T-helper 1 cell treated with Interleukin-12 subunit alpha and Interleukin-12 subunit beta and Interleukin-4 antibody, amounts not matched to agents 30 μg/mL and 1 μg/mL, for 36 hours (primary cell): ENCODE measurements at regions not wholly inside any gene's neighbourhood (a gene's known extent, or its start where the extent isn't known, plus 50 kb on each side); places are given as distances from the start of the nearest gene placed in this dataset.

Experiments used
- H3K27ac Mint-ChIP-seq: one replicate; pipeline ENCODE4 v1.8.0; 2021; ENCODE audit warnings: mild to moderate bottlenecking, mixed read lengths
- H3K27me3 Mint-ChIP-seq: one replicate; pipeline ENCODE4 v1.8.0; 2021; ENCODE audit warnings: low read depth, mixed read lengths
- H3K36me3 Mint-ChIP-seq: one replicate; pipeline ENCODE4 v1.8.0; 2021; ENCODE audit warnings: low read depth, mixed read lengths
- H3K4me1 Mint-ChIP-seq: one replicate; pipeline ENCODE4 v1.8.0; 2021; ENCODE audit warnings: low read depth, mixed read lengths
- H3K4me3 Mint-ChIP-seq: one replicate; pipeline ENCODE4 v1.8.0; 2021; ENCODE audit warnings: mild to moderate bottlenecking, moderate library complexity, mixed read lengths
- H3K9me3 Mint-ChIP-seq: one replicate; pipeline ENCODE4 v1.8.0; 2021; ENCODE audit warnings: mixed read lengths

DNA sequence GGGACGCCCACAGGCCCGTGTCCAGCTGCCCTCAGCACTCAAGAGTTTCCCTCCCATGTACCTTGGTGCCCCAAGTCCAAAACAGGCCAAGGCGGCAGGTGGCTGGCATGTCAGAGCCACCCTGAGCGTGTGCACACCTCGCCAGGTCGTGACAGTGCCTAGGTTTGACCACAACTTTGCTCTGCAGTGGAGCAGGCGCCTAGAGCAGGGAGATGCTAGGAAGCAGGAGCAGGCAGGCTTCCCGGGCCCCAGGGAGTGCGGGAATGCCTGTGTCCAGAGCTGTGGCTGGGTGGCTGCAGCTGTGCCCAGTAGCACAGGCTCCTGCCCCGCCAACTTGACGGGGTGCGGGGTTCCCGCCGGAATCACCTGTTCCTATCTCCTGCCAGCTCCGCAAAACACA lies 380.8 kb upstream of the IMPG1 start:
- Mint-ChIP-seq H3K36me3 (no peaks in the 10 kb centered on the region), H3K4me3 (no peak overlapping the region), H3K27ac (no peak overlapping the region), H3K27me3 (no peaks in the 10 kb centered on the region), H3K9me3 (peaks cover 9% of the 10 kb centered on the region), H3K4me1 (no peaks in the 10 kb centered on the region)

DNA sequence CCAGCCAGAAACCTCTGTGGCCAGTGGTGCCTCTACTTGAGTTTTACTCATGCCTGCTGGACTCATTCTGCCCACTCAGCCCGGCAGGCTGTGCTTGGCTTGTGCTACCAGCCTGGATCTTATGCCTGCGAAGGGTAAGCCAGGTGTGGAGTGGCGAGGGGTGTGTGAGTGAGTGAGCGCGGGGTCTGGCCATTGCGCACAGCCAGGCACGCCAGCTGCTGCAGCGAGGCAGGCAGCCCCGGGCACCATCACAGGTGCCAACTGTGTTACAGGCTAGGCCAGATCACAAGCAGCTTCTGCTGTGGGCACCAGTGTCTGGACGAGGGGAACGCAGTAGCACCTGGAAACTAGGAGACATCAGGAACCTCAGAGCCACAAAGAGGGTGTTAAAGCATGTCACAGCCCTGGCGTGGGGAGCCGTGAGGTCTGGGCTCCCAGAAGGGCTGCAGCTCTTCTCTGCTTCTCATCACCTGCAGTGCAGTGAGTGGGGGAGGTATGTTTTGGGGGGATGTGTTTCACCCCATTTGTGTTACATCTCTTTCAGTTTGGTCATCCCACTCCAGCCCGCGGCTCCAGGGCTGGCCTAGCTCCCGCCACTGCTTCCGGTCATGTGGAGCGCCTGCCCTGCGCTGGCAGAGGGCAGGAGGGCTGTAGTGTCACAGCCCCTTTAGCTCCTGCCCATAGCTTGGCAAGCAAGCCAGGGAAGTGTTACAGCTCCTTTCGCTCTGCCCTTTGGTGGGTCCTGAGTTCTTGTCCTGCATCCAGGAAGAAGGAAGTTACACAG lies 379.7 kb upstream of the IMPG1 start:
- H3K27me3 Mint-ChIP-seq, result no peaks in the 10 kb centered on the region
- H3K9me3 Mint-ChIP-seq, result peaks cover 9% of the 10 kb centered on the region
- H3K4me3 Mint-ChIP-seq, result no peak overlapping the region
- H3K4me1 Mint-ChIP-seq, result no peaks in the 10 kb centered on the region
- H3K27ac Mint-ChIP-seq, result no peak overlapping the region
- H3K36me3 Mint-ChIP-seq, result no peaks in the 10 kb centered on the region

DNA sequence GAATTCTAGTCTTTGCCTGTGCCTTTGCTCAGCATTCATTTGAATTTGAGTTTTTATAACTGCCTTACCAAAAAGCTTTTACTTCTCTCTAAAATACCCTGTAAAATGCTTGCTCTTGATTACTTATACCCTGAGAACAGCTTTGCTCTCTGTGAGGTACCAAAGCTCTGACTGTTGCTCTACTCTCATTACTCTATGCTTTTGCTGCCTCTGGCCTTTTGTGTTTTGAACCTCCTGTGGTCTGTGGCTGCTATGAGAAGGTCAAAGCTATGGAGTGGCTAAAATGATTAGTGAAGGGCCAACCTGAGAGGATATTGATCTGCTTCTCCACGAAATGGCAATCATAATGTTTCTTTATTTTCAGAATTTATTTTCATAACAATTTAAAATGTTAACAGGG lies 375.6 kb upstream of the IMPG1 start:
- peaks cover 4% of the 10 kb centered on the region for H3K9me3 Mint-ChIP-seq
- no peaks in the 10 kb centered on the region for H3K4me1 Mint-ChIP-seq
- H3K27me3 Mint-ChIP-seq, result no peaks in the 10 kb centered on the region
- H3K36me3 Mint-ChIP-seq, result no peaks in the 10 kb centered on the region
- H3K4me3 Mint-ChIP-seq, result no peak overlapping the region
- no peak overlapping the region for H3K27ac Mint-ChIP-seq

DNA sequence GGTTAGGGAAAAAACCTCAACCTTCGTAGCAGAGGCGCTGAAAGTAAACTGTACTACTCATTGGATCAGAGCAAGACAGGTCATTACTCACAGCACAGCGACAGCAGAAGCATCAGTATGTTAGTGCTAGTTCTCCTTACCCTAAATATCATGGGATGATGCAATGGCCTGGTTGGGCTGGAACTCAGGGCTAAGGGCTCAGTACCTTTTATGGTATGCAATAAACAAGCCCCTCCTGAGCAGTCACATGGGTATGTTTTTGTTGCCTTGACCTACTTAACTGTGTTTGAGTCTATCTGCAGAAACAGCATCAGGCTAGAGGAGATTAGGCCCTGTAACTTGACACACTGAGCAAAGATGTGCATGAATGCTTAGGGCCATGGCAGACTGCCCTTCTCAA lies 369.4 kb upstream of the IMPG1 start:
- H3K27ac Mint-ChIP-seq, result no peak overlapping the region
- no peaks in the 10 kb centered on the region for H3K27me3 Mint-ChIP-seq
- H3K4me1 Mint-ChIP-seq, result no peaks in the 10 kb centered on the region
- H3K9me3 Mint-ChIP-seq, result peaks cover 5% of the 10 kb centered on the region
- no peaks in the 10 kb centered on the region for H3K36me3 Mint-ChIP-seq
- no peak overlapping the region for H3K4me3 Mint-ChIP-seq

DNA sequence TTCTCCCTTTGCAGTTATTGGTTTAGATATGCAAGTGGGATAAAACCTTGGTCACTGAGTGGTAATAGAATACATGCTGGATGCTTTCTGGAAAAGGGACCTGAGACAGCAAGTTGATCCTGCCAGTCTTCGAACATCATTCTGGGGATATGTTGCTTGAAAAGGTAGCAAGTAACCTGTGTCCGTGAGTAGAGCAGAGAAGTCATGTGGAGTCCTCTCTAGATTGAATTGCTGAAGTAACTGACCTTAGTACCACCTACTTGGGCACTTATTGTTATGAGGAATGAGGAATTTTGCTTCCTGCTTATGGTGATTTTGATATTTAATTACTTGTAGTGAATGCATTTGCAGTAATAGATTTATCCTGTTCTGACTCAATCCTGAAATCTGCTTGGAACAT lies 367.3 kb upstream of the IMPG1 start:
- H3K4me1 Mint-ChIP-seq, result no peaks in the 10 kb centered on the region
- H3K4me3 Mint-ChIP-seq, result no peak overlapping the region
- peaks cover 8% of the 10 kb centered on the region for H3K9me3 Mint-ChIP-seq
- no peaks in the 10 kb centered on the region for H3K36me3 Mint-ChIP-seq
- H3K27ac Mint-ChIP-seq, result no peak overlapping the region
- no peaks in the 10 kb centered on the region for H3K27me3 Mint-ChIP-seq

DNA sequence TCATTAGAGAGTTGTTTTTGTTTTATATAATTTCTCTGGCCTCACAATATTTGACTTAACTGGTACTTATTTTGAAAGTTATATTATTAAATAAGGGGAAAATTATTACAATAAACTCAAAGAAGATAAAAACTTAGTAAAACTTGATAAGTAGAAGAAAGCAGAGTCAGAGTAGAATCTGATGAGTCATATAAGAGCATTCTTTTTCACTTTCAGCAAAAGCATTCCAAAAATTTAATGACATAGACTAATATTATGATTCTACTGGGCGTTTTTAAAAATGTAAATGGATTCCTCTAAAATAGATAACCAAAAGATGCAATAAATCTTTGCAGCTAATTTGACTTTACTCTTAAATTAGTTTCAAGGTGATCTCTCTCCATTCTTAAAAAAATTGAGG lies 366.3 kb upstream of the IMPG1 start:
- H3K9me3 Mint-ChIP-seq, result peaks cover 17% of the 10 kb centered on the region
- no peak overlapping the region for H3K4me3 Mint-ChIP-seq
- H3K27ac Mint-ChIP-seq, result no peak overlapping the region

DNA sequence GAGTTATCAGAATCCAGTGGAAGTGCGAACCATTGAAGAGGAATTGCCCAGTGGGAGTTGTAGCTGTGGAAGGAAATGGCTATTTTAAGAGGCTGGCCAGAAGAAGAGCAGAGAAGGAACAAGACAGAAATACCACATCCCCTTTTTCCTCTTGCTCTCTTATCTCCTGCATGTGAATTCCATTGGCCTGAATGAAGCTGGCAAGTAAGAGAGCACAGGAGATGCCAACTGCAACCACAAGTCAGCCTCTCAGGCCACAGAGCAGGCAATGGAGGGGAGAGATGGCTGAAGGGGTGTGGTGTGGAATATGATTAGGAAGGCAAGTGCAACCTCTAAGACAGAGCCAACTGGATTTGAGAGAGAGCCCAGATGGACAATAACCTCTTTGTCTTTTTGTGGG lies 362.7 kb upstream of the IMPG1 start:
- Mint-ChIP-seq H3K27me3 (no peaks in the 10 kb centered on the region), H3K27ac (no peak overlapping the region), H3K9me3 (peaks cover 20% of the 10 kb centered on the region), H3K36me3 (no peaks in the 10 kb centered on the region), H3K4me3 (no peak overlapping the region), H3K4me1 (no peaks in the 10 kb centered on the region)

More for the DNA sequence above, 366.3 kb upstream of the IMPG1 start:
- H3K27me3 Mint-ChIP-seq, result no peaks in the 10 kb centered on the region
- H3K4me1 Mint-ChIP-seq, result no peaks in the 10 kb centered on the region
- no peaks in the 10 kb centered on the region for H3K36me3 Mint-ChIP-seq

DNA sequence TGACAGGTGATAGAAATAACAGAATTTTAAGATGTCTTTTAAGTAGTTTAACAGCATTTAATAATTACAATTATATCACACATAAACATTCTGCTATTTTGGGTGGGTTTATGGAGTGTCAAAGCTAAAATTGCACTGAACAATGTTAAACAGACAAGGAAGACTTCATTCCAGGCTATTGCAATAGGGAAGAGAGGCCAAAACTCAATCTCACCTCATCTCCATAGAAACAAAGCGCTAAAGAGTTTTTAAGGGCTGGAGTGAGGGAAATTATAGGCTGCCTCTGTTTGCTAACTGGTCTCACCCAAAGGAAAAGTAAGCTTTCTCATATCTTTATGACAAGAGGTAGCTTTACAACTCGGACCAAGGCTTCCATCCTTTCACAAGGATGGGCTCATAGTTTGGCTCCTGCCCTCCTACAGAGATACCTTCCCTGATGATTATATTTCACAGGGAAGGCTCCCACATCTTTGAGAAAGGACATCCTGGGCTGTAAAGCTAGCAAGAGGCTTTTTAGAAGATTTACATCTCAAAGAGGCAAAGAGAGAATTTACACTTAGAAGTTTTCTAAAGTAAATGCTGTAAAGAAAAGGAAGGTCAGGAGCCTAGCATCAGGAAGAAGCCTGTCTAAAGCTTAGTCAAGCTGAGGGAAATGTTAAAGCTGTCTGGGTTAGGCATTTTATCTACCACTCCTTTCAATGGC lies 350.2 kb upstream of the IMPG1 start:
- Mint-ChIP-seq H3K27me3 (no peaks in the 10 kb centered on the region), H3K9me3 (no peaks in the 10 kb centered on the region), H3K4me3 (no peak overlapping the region), H3K27ac (no peak overlapping the region), H3K36me3 (no peaks in the 10 kb centered on the region), H3K4me1 (no peaks in the 10 kb centered on the region)

DNA sequence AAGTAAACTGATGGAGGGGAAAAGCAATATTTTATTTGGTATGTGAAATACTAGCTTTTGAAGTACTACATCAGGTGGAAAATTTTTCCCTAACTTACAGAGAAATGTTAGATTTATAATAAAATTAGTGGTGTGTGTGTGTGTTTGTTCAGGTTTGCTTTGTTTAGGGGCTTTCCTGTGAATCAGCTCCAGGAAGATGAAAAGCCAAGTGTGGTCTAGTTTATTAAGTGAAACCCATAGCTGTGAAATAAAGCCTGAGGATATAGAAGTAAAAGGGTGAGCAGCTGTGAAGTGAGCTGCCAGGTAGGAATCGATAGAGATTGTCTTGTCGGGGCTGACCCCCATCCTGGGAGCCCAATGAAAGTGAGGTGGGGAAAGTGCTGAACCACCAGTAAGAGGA lies 347.6 kb upstream of the IMPG1 start:
- Mint-ChIP-seq H3K27me3 (no peaks in the 10 kb centered on the region), H3K9me3 (no peaks in the 10 kb centered on the region), H3K27ac (no peak overlapping the region), H3K36me3 (no peaks in the 10 kb centered on the region), H3K4me1 (no peaks in the 10 kb centered on the region), H3K4me3 (no peak overlapping the region)

DNA sequence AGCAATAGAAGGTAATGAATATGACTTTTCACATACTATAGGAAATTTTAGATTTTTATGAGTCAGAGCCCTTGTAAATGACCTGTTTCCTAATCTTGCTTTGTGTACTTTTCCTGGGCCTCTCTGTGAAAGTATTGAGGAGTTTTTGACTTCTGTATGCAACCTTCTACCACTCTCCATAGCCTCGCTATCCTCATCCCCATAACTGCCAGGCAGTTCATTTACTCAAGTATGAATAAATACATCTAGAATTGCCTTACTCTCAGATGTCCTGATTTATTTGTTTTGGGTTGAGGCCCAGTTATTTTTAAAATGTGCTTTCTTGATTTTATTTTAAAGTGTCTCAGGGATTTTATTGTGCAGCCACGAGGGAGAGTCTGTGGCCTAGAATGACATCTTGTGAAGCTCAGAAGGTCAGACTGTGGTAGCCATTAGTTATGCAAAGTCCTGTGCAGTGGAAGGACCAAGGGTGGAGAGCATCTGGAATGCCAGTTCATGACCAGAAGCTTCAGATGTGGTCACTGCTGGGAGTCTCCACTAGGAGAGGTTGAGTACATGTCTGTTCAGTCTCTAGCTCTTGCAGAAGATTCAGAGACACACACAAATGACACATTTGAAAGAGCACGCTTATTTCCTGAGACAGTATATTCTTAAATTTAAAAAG lies 346.2 kb upstream of the IMPG1 start:
- Mint-ChIP-seq H3K4me3 (no peak overlapping the region), H3K9me3 (no peaks in the 10 kb centered on the region), H3K27me3 (no peaks in the 10 kb centered on the region)

DNA sequence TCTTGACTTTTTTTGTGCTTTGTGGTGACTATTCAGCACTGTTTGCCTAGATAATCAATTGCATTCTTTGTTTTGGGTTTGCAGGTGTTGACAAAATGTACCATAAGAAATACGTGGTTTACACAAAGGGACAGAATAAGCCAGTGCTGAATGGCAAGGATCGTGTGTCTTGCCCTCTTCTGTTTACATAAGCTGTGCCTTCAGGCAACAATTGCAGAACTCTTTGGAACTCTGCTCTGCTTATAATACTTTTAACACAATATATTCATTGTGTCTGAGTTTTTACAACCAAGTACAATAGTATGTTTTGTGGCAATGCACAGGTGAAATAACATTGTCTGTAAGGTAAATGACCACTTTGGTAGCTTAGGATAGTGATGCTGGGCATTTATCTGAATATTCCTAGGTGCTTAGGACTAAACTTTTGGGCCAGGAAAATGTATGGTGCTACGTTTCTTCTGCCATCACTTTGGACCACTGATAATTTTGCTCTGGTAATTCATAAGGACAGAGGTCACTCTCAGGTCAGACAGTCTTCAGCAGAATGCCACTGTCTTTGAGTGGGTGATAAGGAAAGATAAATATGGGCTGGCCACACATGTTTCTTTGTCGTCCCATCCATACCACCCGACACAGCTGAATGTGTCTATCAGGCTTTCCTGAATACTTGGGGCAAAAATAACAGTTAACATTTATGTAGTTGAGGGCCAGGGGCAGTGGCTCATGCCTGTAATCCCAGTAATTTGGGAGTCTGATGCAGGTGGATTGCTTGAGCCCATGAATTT lies 344.6 kb upstream of the IMPG1 start:
- H3K36me3 Mint-ChIP-seq, result no peaks in the 10 kb centered on the region
- H3K9me3 Mint-ChIP-seq, result no peaks in the 10 kb centered on the region
- H3K4me1 Mint-ChIP-seq, result no peaks in the 10 kb centered on the region
- H3K4me3 Mint-ChIP-seq, result no peak overlapping the region
- H3K27me3 Mint-ChIP-seq, result no peaks in the 10 kb centered on the region
- H3K27ac Mint-ChIP-seq, result no peak overlapping the region

More for the DNA sequence above, 346.2 kb upstream of the IMPG1 start:
- Mint-ChIP-seq H3K4me1 (no peaks in the 10 kb centered on the region), H3K36me3 (no peaks in the 10 kb centered on the region), H3K27ac (no peak overlapping the region)

DNA sequence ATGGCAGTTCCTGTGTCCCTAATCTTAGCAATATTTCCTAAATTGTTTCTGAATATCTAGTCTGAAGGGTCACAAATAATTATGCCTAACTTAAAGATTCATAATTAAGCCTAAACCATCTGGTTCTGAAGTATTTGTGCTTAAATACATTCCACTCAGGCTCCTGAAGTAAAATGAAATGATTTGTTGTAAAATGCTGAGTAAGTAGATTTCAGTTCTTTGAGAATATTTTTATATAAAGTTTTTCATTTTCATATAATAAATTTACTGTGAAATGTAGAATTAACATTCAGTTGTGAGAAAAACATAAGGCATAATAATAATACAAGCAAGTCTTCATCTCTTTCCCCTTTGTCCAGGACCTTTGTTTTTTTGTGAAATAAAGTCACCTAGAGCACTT lies 330.6 kb upstream of the IMPG1 start:
- Mint-ChIP-seq H3K4me1 (no peaks in the 10 kb centered on the region), H3K36me3 (no peaks in the 10 kb centered on the region), H3K4me3 (no peak overlapping the region), H3K27ac (no peak overlapping the region), H3K27me3 (no peaks in the 10 kb centered on the region), H3K9me3 (no peaks in the 10 kb centered on the region)

DNA sequence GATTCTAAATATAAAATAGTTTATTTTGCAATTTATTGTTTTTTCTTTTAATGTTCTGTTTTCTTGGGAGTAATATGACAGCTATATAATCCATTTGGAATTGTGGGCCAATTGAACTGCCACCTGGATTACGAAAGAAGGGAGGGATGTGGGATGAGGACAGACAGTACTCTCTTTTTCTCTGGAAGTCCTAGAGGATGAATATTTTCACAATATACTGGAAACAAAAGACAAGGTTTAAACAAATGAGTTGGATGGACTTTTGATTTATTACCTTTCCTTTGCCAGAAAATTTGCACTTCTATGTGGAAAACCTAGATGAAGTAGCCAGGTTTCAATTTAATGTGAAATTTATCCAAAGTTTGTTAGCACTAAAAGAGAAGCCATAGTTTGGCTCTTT lies 325.5 kb upstream of the IMPG1 start:
- no peaks in the 10 kb centered on the region for H3K4me1 Mint-ChIP-seq
- H3K27me3 Mint-ChIP-seq, result no peaks in the 10 kb centered on the region
- H3K36me3 Mint-ChIP-seq, result no peaks in the 10 kb centered on the region
- no peak overlapping the region for H3K4me3 Mint-ChIP-seq
- peaks cover 7% of the 10 kb centered on the region for H3K9me3 Mint-ChIP-seq
- H3K27ac Mint-ChIP-seq, result no peak overlapping the region

DNA sequence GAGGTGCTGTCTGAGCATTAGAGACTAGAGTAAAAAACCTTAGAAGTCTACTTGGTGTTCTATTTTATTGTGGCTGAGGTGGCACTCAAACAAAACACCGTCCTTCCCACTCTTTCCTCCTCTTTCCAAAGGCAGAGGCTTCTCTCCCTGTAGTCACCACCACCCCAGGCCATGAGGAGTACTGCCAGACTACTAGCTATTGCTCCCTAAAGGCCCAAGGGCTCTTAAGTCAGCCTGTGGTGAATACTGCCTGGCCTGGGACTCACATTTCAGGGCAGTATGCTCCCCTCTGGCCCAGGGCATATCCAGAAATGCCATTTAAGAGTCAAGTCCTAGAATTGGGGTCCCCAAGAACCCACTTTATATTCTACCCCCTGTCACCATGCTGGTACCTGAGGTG lies 309.7 kb upstream of the IMPG1 start:
- Mint-ChIP-seq H3K27me3 (no peaks in the 10 kb centered on the region), H3K27ac (no peak overlapping the region), H3K36me3 (no peaks in the 10 kb centered on the region), H3K4me1 (no peaks in the 10 kb centered on the region), H3K9me3 (peaks cover 20% of the 10 kb centered on the region), H3K4me3 (no peak overlapping the region)
